Ishikawa (cell line): ENCODE measurements at regions not wholly inside any gene's neighbourhood (a gene's known extent, or its start where the extent isn't known, plus 50 kb on each side); places are given as distances from the start of the nearest gene placed in this dataset.

Source experiments
- FOXM1 ChIP-seq: IDR thresholded peaks from 2 replicates; pipeline ENCODE4 v1.6.1; 2012; ENCODE audit warnings: low read depth, borderline replicate concordance
- MAX ChIP-seq: IDR thresholded peaks from 2 replicates; pipeline ENCODE4 v1.6.1; 2012
- NFIC ChIP-seq: IDR thresholded peaks from 2 replicates; pipeline ENCODE4 v1.6.1; 2012
- RAD21 ChIP-seq: IDR thresholded peaks from 2 replicates; pipeline ENCODE4 v1.6.1; 2012; ENCODE audit warnings: low read depth
- REST ChIP-seq: IDR thresholded peaks from 2 replicates; pipeline ENCODE4 v1.6.1; 2012; ENCODE audit warnings: low read depth, mild to moderate bottlenecking
- TAF1 ChIP-seq: IDR thresholded peaks from 2 replicates; pipeline ENCODE4 v1.6.1; 2012; ENCODE audit warnings: low read depth, mild to moderate bottlenecking
- TCF12 ChIP-seq: IDR thresholded peaks from 2 replicates; pipeline ENCODE4 v1.6.1; 2012; ENCODE audit warnings: low read depth
- TEAD4 ChIP-seq: IDR thresholded peaks from 2 replicates; pipeline ENCODE4 v1.6.1; 2012
- USF1 ChIP-seq: IDR thresholded peaks from 2 replicates; pipeline ENCODE4 v1.6.1; 2012

- TF ChIP-seq MAX: no peak
- TF ChIP-seq RAD21: no peak
- TF ChIP-seq TEAD4: no peak
- TF ChIP-seq REST: no peak
- no peak for TF ChIP-seq USF1
- no peak for TF ChIP-seq TAF1
- TF ChIP-seq NFIC: no peak
- TF ChIP-seq FOXM1: no peak
- TF ChIP-seq TCF12: no peak
Observed at GRCh38 chr6:56383160-56383559, 135.8 kb upstream of the COL21A1 start.
